ENCODE measurements at regions not wholly inside any gene's neighbourhood (a gene's known extent, or its start where the extent isn't known, plus 50 kb on each side); places are given as distances from the start of the nearest gene placed in this dataset.

GRCh38 chr10:55273946-55274345 lies 472.9 kb upstream of the PCDH15 start:
- Histone ChIP-seq H2BK120ac (replicated peaks; ENCODE audit: low read depth, low read length) (no peak overlapping the region), H2AK5ac (ENCODE audit: low read depth, low read length) (no peak overlapping the region), H3K18ac (ENCODE audit: extremely low read depth, low read length) (no peak overlapping the region), H3K4ac (replicated peaks; ENCODE audit: insufficient read length, low read depth, low read length) (no peak overlapping the region), H3K27me3 (replicated peaks in 1 of 4; ENCODE audit: control insufficient read depth in 3 of 4, extremely low read depth in 1 of 4, insufficient read depth in 3 of 4, low read length in 3 of 4) (no peaks in the 10 kb centered on the region), H4K91ac (replicated peaks; ENCODE audit: insufficient read length, low read length) (no peak overlapping the region), H3K23me2 (ENCODE audit: low read depth, low read length) (no peaks in the 10 kb centered on the region), H3K9ac (replicated peaks in 1 of 4; ENCODE audit: extremely low read depth in 1 of 4, low read depth in 3 of 4, low read length in 3 of 4) (no peak overlapping the region), H3K4me3 (ENCODE audit: extremely low read depth in 1 of 4, insufficient read depth in 2 of 4, low read depth in 3 of 4, low read length in 4 of 4) (no peak overlapping the region), H4K5ac (ENCODE audit: insufficient read length, low read depth, low read length) (no peak overlapping the region), H2AFZ (ENCODE audit: low read length) (no peak overlapping the region), H3K56ac (replicated peaks; ENCODE audit: insufficient read length, low read depth, low read length) (no peak overlapping the region), H3K36me3 (ENCODE audit: control insufficient read depth in 2 of 4, insufficient read depth in 4 of 4, low read length in 3 of 4) (no peaks in the 10 kb centered on the region), H3K4me2 (ENCODE audit: insufficient read depth in 1 of 2, low read depth in 2 of 2, low read length in 2 of 2) (no peak overlapping the region), H3K4me1 (replicated peaks in 1 of 4; ENCODE audit: control insufficient read depth in 3 of 4, insufficient read depth in 4 of 4, low read length in 3 of 4) (no peaks in the 10 kb centered on the region), H3K14ac (ENCODE audit: insufficient read length) (no peak overlapping the region), H4K8ac (ENCODE audit: extremely low read depth, insufficient read depth, low read length) (no peak overlapping the region), H3K9me3 (ENCODE audit: insufficient read depth in 2 of 2, low read depth in 1 of 2, low read length in 1 of 2) (no peaks in the 10 kb centered on the region), H3K79me2 (ENCODE audit: control insufficient read depth in 1 of 2, insufficient read depth in 2 of 2, low read length in 2 of 2) (no peaks in the 10 kb centered on the region), H2BK5ac (ENCODE audit: low read depth, low read length) (no peak overlapping the region), H4K20me1 (replicated peaks in 1 of 2; ENCODE audit: control insufficient read depth in 1 of 2, insufficient read depth in 2 of 2, low read length in 2 of 2) (no peaks in the 10 kb centered on the region), H3K79me1 (ENCODE audit: low read depth, low read length) (no peaks in the 10 kb centered on the region), H2BK15ac (ENCODE audit: low read length) (no peak overlapping the region), H3K27ac (ENCODE audit: low read depth, low read length) (no peak overlapping the region), H3K23ac (ENCODE audit: insufficient read length) (no peak overlapping the region), H2BK20ac (ENCODE audit: low read length) (no peak overlapping the region), H2BK12ac (ENCODE audit: low read depth, low read length) (no peak overlapping the region)
- CTCF ChIA-PET (ENCODE audit: partially characterized antibody): interaction anchor here (2.2 kb wide), 1 partner anchor 10 kb away, joined by 7 read pairs; no protein-coding TSS in a partner anchor
- FAIRE-seq (no peak), DNase-seq (ENCODE audit: low read depth in 1 of 2, low spot score in 2 of 2) (no peak)
- POLR2A ChIA-PET (ENCODE audit: partially characterized antibody): no interaction called here
- no peak for TF ChIP-seq CEBPB (IDR thresholded peaks at IDR 0.05; ENCODE audit: low read depth, low read length)
- TF ChIP-seq FOSL1 (IDR thresholded peaks at IDR 0.05; ENCODE audit: insufficient read depth, low read depth, low read length): no peak
- TF ChIP-seq RNF2 (IDR thresholded peaks at IDR 0.05; ENCODE audit: borderline replicate concordance, low read depth, low read length, missing control alignments, poor library complexity, severe bottlenecking): no peak
- TF ChIP-seq PHF8 (conservative IDR thresholded peaks at IDR 0.05; ENCODE audit: low read depth, low read length): no peak
- no peak for TF ChIP-seq RBBP5 (IDR thresholded peaks at IDR 0.05; ENCODE audit: borderline replicate concordance, low read depth, low read length)
- no peak for TF ChIP-seq SIN3A (conservative IDR thresholded peaks at IDR 0.05 in 1 of 2, IDR thresholded peaks at IDR 0.05 in 1 of 2; ENCODE audit: low read depth in 1 of 2, low read length in 2 of 2)
- TF ChIP-seq TAF1 (IDR thresholded peaks at IDR 0.05; ENCODE audit: low read depth, low read length): no peak
- TF ChIP-seq CBX8 (IDR thresholded peaks at IDR 0.05; ENCODE audit: borderline replicate concordance, low read depth, low read length): no peak
- TF ChIP-seq JUN (IDR thresholded peaks at IDR 0.05; ENCODE audit: low read depth, low read length): no peak
- TF ChIP-seq BACH1 (IDR thresholded peaks at IDR 0.05; ENCODE audit: low read length): no peak
- no peak for TF ChIP-seq SIRT6 (IDR thresholded peaks at IDR 0.05; ENCODE audit: low read length)
- TF ChIP-seq EP300 (IDR thresholded peaks at IDR 0.05; ENCODE audit: borderline replicate concordance in 1 of 2, low read depth in 2 of 2, low read length in 2 of 2): no peak
- TF ChIP-seq ATF3 (IDR thresholded peaks at IDR 0.05; ENCODE audit: insufficient read depth, low read depth, low read length): no peak
- no peak for TF ChIP-seq SAP30 (IDR thresholded peaks at IDR 0.05; ENCODE audit: insufficient read depth, insufficient replicate concordance, low read length)
- no peak for TF ChIP-seq KDM5A (IDR thresholded peaks at IDR 0.05; ENCODE audit: low read length)

Measured in H1 (cell line).